Hepatocyte (in vitro differentiated cells): ENCODE measurements at regions not wholly inside any gene's neighbourhood (a gene's known extent, or its start where the extent isn't known, plus 50 kb on each side); places are given as distances from the start of the nearest gene placed in this dataset.

Experiments
- DNase-seq: peaks from one replicate; pipeline ENCODE4 v3.0.0-alpha.2; 2016; ENCODE audit warnings: low spot score
- H2AFZ ChIP-seq: fragments of 200-600 bp; sonication (generic); 2 replicates; pipeline ENCODE4 v1.6.0; 2016; ENCODE audit warnings: antibody characterized with exemption, mild to moderate bottlenecking
- H3K27ac ChIP-seq: fragments of 200-600 bp; sonication (generic); 2 replicates; pipeline ENCODE4 v1.5.1; 2016; ENCODE audit warnings: mild to moderate bottlenecking
- H3K27me3 ChIP-seq: fragments of 200-600 bp; sonication (generic); 2 replicates; pipeline ENCODE4 v1.6.1; 2016
- H3K36me3 ChIP-seq: fragments of 200-600 bp; sonication (generic); replicated peaks from 2 replicates; pipeline ENCODE4 v1.5.1; 2016; ENCODE audit warnings: low read depth; ENCODE audit not compliant: insufficient read depth
- H3K4me1 ChIP-seq: fragments of 200-600 bp; sonication (generic); 2 replicates; pipeline ENCODE4 v1.5.1; 2016; ENCODE audit warnings: mild to moderate bottlenecking, moderate library complexity; ENCODE audit not compliant: insufficient read depth
- H3K4me2 ChIP-seq: fragments of 200-600 bp; sonication (generic); 2 replicates; pipeline ENCODE4 v1.6.0; 2016
- H3K4me3 ChIP-seq: fragments of 200-600 bp; sonication (generic); 2 replicates; pipeline ENCODE4 v1.5.1; 2016; ENCODE audit warnings: mild to moderate bottlenecking
- H3K79me2 ChIP-seq: fragments of 200-600 bp; sonication (generic); 2 replicates; pipeline ENCODE4 v1.6.0; 2017; ENCODE audit warnings: mild to moderate bottlenecking
- H3K9me2 ChIP-seq: fragments of 200-600 bp; sonication (generic); replicated peaks from 2 replicates; pipeline ENCODE4 v1.6.0; 2017; ENCODE audit warnings: mild to moderate bottlenecking; ENCODE audit not compliant: insufficient read depth
- H3K9me3 ChIP-seq: fragments of 200-600 bp; sonication (generic); 2 replicates; pipeline ENCODE4 v1.5.1; 2016; ENCODE audit warnings: low read depth, mild to moderate bottlenecking
- H4K20me1 ChIP-seq: fragments of 200-600 bp; sonication (generic); 2 replicates; pipeline ENCODE4 v1.6.0; 2016; ENCODE audit warnings: mild to moderate bottlenecking; ENCODE audit not compliant: insufficient read depth, poor library complexity, severe bottlenecking
- EZH2 ChIP-seq: fragments of 200-600 bp; sonication (generic); IDR thresholded peaks from 2 replicates; pipeline ENCODE4 v1.6.1; 2016; ENCODE audit warnings: antibody characterized with exemption, mild to moderate bottlenecking, borderline replicate concordance
- EZH2phosphoT487 ChIP-seq: fragments of 200-600 bp; sonication (generic); IDR thresholded peaks from one replicate; pipeline ENCODE4 v1.6.1; 2018; ENCODE audit warnings: antibody characterized with exemption, mild to moderate bottlenecking, low read depth, moderate library complexity; ENCODE audit not compliant: unreplicated experiment, severe bottlenecking
- WGBS: methylation state at CpG from one replicate; pipeline ENCODE4 v1.1.6; 2016; ENCODE audit warnings: low lambda C conversion rate; ENCODE audit errors: missing lambda C conversion rate; 5-methylcytosine and 5-hydroxymethylcytosine counted together
- TF ChIP-seq, protein P1 (sequence below): fragments of 200-600 bp; sonication (generic); IDR thresholded peaks from 2 replicates; pipeline ENCODE4 v1.5.1; 2016; ENCODE audit warnings: antibody characterized with exemption, mild to moderate bottlenecking; ENCODE audit not compliant: poor library complexity

- no peaks in the 10 kb centered on the region for H3K9me3 ChIP-seq
- no peaks in the 10 kb centered on the region for H4K20me1 ChIP-seq
- no peak overlapping the region for H3K4me2 ChIP-seq
- H3K79me2 ChIP-seq = no peaks in the 10 kb centered on the region
- no peak overlapping the region for H3K4me3 ChIP-seq
- H3K27me3 ChIP-seq = no peaks in the 10 kb centered on the region
- 55% methylated on average over 2 of the region's 2 CpGs for WGBS
- no peaks in the 10 kb centered on the region for H3K4me1 ChIP-seq
- H3K9me2 ChIP-seq = no peaks in the 10 kb centered on the region
- H2AFZ ChIP-seq = no peak overlapping the region
- peak; percentile 67 for DNase-seq
- peak overlapping the region; percentile 23 for H3K27ac ChIP-seq
- no peaks in the 10 kb centered on the region for H3K36me3 ChIP-seq
- TF ChIP-seq, protein P1, sequence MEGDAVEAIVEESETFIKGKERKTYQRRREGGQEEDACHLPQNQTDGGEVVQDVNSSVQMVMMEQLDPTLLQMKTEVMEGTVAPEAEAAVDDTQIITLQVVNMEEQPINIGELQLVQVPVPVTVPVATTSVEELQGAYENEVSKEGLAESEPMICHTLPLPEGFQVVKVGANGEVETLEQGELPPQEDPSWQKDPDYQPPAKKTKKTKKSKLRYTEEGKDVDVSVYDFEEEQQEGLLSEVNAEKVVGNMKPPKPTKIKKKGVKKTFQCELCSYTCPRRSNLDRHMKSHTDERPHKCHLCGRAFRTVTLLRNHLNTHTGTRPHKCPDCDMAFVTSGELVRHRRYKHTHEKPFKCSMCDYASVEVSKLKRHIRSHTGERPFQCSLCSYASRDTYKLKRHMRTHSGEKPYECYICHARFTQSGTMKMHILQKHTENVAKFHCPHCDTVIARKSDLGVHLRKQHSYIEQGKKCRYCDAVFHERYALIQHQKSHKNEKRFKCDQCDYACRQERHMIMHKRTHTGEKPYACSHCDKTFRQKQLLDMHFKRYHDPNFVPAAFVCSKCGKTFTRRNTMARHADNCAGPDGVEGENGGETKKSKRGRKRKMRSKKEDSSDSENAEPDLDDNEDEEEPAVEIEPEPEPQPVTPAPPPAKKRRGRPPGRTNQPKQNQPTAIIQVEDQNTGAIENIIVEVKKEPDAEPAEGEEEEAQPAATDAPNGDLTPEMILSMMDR = no peak
- no peak for TF ChIP-seq EZH2phosphoT487
- TF ChIP-seq EZH2 = no peak
Measured at GRCh38 chr1:119285482-119285881, 83.1 kb upstream of the HAO2 start.

GRCh38 chr1:119286587-119287181, 81.9 kb upstream of the HAO2 start:
- Histone ChIP-seq H3K36me3 (no peaks in the 10 kb centered on the region), H3K4me2 (no peak overlapping the region), H3K9me2 (no peaks in the 10 kb centered on the region), H3K9me3 (no peaks in the 10 kb centered on the region), H3K4me1 (no peaks in the 10 kb centered on the region), H3K27ac (no peak overlapping the region), H2AFZ (no peak overlapping the region), H3K79me2 (no peaks in the 10 kb centered on the region), H4K20me1 (no peaks in the 10 kb centered on the region), H3K27me3 (no peaks in the 10 kb centered on the region), H3K4me3 (no peak overlapping the region)
- whole genome bisulfite sequencing = 49% methylated on average over 7 of the region's 8 CpGs
- peak; percentile 75 for DNase-seq
- TF ChIP-seq, protein P1 = peak; percentile 87
- no peak for TF ChIP-seq EZH2

DNA sequence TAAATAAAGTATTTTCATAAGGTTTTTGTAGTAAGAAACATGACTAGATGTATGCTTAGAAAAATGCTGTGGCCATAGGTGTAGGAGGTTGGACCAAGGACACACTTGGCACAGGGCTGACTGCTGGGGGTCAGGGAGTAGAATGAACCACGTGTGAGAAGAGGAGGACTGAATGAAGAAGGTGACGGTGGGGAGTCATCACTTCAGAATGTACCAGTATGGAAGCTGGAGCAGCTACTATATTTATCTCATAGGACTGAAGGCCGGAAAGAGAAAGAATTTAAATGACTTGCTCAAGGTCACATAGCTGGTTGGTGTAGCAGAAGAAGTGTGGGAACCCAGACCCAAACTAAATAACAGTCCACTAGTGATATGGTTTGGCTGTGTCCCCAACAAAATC, 79.8 kb upstream of the HAO2 start:
- Histone ChIP-seq H3K4me1 (no peaks in the 10 kb centered on the region), H2AFZ (no peak overlapping the region), H3K9me3 (no peaks in the 10 kb centered on the region), H3K4me2 (no peak overlapping the region), H3K79me2 (no peaks in the 10 kb centered on the region), H3K27ac (no peak overlapping the region), H3K9me2 (no peaks in the 10 kb centered on the region), H4K20me1 (no peaks in the 10 kb centered on the region), H3K36me3 (no peaks in the 10 kb centered on the region), H3K4me3 (no peak overlapping the region), H3K27me3 (no peaks in the 10 kb centered on the region)
- no peak for DNase-seq
- WGBS = 80% methylated on average over 3 of the region's 3 CpGs
- TF ChIP-seq EZH2 (no peak), EZH2phosphoT487 (no peak)
- TF ChIP-seq, protein P1 = no peak

GRCh38 chr1:119290297-119290696, 78.3 kb upstream of the HAO2 start:
- no peak for DNase-seq
- H3K9me2 ChIP-seq = no peaks in the 10 kb centered on the region

More at GRCh38 chr1:119290297-119290696, 78.3 kb upstream of the HAO2 start:
- H3K4me3 ChIP-seq = no peak overlapping the region
- H2AFZ ChIP-seq = no peak overlapping the region
- peaks cover 4% of the 10 kb centered on the region for H3K4me1 ChIP-seq
- H3K79me2 ChIP-seq = no peaks in the 10 kb centered on the region
- H4K20me1 ChIP-seq = no peaks in the 10 kb centered on the region
- no peaks in the 10 kb centered on the region for H3K36me3 ChIP-seq
- H3K9me3 ChIP-seq = no peaks in the 10 kb centered on the region
- 82% methylated on average over 4 of the region's 4 CpGs for WGBS
- H3K27ac ChIP-seq = no peak overlapping the region
- TF ChIP-seq EZH2phosphoT487 = no peak
- TF ChIP-seq, protein P1 = no peak
- no peak for TF ChIP-seq EZH2
- H3K4me2 ChIP-seq = no peak overlapping the region
- no peaks in the 10 kb centered on the region for H3K27me3 ChIP-seq
